ENCODE measurements at regions not wholly inside any gene's neighbourhood (a gene's known extent, or its start where the extent isn't known, plus 50 kb on each side); places are given as distances from the start of the nearest gene placed in this dataset.

DNA sequence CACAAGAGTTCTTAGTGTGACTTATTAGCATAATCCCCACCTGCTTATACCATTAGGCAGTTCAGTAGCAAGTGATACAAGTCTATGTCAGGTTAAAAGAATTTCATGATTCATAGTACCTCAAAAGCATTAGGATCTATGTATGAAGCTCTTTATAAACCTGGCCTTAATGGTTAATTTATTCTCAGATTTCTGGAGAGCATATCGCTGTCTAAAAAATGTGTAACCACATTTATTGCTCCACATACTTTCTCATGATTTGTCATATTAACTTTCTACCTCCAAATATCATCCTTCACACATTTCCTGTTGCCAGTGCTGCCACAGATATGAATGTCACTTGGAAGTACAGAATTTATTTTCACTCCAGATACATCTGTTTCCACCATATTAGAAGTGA lies 332.8 kb upstream of the MAP2 start:
- no peak overlapping the region for H3K4me2 ChIP-seq (ENCODE audit: control insufficient read depth, extremely low read depth, insufficient read depth, low read depth, low read length)
- FAIRE-seq (peak; percentile 60), DNase-seq (ENCODE audit: low read depth, low spot score) (peak; percentile 45)
- no peak overlapping the region for H3K4me3 ChIP-seq (ENCODE audit: control insufficient read depth in 2 of 3, extremely low read depth in 1 of 3, insufficient read depth in 2 of 3, low read depth in 1 of 3, low read length in 3 of 3)
- H3K79me2 ChIP-seq (ENCODE audit: control insufficient read depth, insufficient read depth, low read length): no peaks in the 10 kb centered on the region
- H3K9ac ChIP-seq (ENCODE audit: control insufficient read depth, extremely low read depth, insufficient read depth, low read length): no peak overlapping the region
- H3K4me1 ChIP-seq (ENCODE audit: control insufficient read depth, extremely low read depth, insufficient read depth, low read length): peaks cover 3% of the 10 kb centered on the region
- no peaks in the 10 kb centered on the region for H4K20me1 ChIP-seq (ENCODE audit: control insufficient read depth, extremely low read depth, insufficient read depth, low read length)
- dilution Hi-C loops (cut with MboI; ENCODE audit: extremely low pct_ligation_motif_present, low sequenced_read_pairs): no loop called here
- no peaks in the 10 kb centered on the region for H3K9me3 ChIP-seq (ENCODE audit: control insufficient read depth, low read depth, low read length)
- H3K9me1 ChIP-seq (ENCODE audit: control insufficient read depth, extremely low read depth, insufficient read depth, low read length): no peaks in the 10 kb centered on the region
- no peaks in the 10 kb centered on the region for H3K27me3 ChIP-seq (ENCODE audit: control insufficient read depth, extremely low read depth, insufficient read depth, low read length)
- no peak overlapping the region for H3K27ac ChIP-seq (ENCODE audit: control insufficient read depth, insufficient read depth, low read length)
- H2AFZ ChIP-seq (ENCODE audit: control insufficient read depth, low read length): no peak overlapping the region
- TF ChIP-seq, protein P1, sequence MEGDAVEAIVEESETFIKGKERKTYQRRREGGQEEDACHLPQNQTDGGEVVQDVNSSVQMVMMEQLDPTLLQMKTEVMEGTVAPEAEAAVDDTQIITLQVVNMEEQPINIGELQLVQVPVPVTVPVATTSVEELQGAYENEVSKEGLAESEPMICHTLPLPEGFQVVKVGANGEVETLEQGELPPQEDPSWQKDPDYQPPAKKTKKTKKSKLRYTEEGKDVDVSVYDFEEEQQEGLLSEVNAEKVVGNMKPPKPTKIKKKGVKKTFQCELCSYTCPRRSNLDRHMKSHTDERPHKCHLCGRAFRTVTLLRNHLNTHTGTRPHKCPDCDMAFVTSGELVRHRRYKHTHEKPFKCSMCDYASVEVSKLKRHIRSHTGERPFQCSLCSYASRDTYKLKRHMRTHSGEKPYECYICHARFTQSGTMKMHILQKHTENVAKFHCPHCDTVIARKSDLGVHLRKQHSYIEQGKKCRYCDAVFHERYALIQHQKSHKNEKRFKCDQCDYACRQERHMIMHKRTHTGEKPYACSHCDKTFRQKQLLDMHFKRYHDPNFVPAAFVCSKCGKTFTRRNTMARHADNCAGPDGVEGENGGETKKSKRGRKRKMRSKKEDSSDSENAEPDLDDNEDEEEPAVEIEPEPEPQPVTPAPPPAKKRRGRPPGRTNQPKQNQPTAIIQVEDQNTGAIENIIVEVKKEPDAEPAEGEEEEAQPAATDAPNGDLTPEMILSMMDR (optimal IDR thresholded peaks at IDR 0.05 in 1 of 3, IDR thresholded peaks at IDR 0.05 in 1 of 3, conservative IDR thresholded peaks at IDR 0.05 in 1 of 3; ENCODE audit: extremely low read depth in 1 of 3, insufficient read depth in 2 of 3, low read length in 3 of 3): no peak
- TF ChIP-seq EZH2 (IDR thresholded peaks at IDR 0.05; ENCODE audit: low read length): no peak
- no peaks in the 10 kb centered on the region for H3K36me3 ChIP-seq (ENCODE audit: control insufficient read depth in 2 of 2, extremely low read depth in 1 of 2, insufficient read depth in 2 of 2, low read length in 2 of 2)

DNA sequence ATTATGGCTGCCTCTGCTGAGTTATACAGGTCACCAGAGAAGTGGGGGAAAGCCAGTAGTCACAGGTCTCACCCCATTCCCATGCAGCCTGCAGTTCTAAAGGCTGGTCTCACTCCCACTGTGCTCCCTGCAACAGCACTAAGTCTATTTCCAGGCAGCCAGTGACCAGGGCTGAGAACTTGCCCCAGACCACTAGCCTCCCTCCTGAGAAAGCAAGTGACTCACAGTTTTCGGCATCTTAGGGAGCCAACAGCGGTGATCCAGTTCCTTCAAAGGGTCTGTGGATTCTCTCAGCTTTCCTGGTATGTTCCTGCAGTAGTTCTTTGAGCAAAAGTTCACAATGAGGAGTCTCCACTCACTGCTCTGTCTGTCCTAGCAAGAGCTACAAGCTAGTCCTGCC lies 329.6 kb upstream of the MAP2 start:
- peaks cover 3% of the 10 kb centered on the region for H3K4me1 ChIP-seq (ENCODE audit: control insufficient read depth, extremely low read depth, insufficient read depth, low read length)

More for the DNA sequence above, 329.6 kb upstream of the MAP2 start:
- H3K4me2 ChIP-seq (ENCODE audit: control insufficient read depth, extremely low read depth, insufficient read depth, low read depth, low read length): no peak overlapping the region
- H2AFZ ChIP-seq (ENCODE audit: control insufficient read depth, low read length): no peak overlapping the region
- H3K9me1 ChIP-seq (ENCODE audit: control insufficient read depth, extremely low read depth, insufficient read depth, low read length): no peaks in the 10 kb centered on the region
- dilution Hi-C loops (cut with MboI; ENCODE audit: extremely low pct_ligation_motif_present, low sequenced_read_pairs): no loop called here
- DNase-seq (ENCODE audit: low read depth, low spot score) (no peak), FAIRE-seq (no peak)
- no peaks in the 10 kb centered on the region for H3K36me3 ChIP-seq (ENCODE audit: control insufficient read depth in 2 of 2, extremely low read depth in 1 of 2, insufficient read depth in 2 of 2, low read length in 2 of 2)
- no peak overlapping the region for H3K4me3 ChIP-seq (ENCODE audit: control insufficient read depth in 2 of 3, extremely low read depth in 1 of 3, insufficient read depth in 2 of 3, low read depth in 1 of 3, low read length in 3 of 3)
- H3K27me3 ChIP-seq (ENCODE audit: control insufficient read depth, extremely low read depth, insufficient read depth, low read length): no peaks in the 10 kb centered on the region
- no peak overlapping the region for H3K27ac ChIP-seq (ENCODE audit: control insufficient read depth, insufficient read depth, low read length)
- no peaks in the 10 kb centered on the region for H4K20me1 ChIP-seq (ENCODE audit: control insufficient read depth, extremely low read depth, insufficient read depth, low read length)
- no peaks in the 10 kb centered on the region for H3K9me3 ChIP-seq (ENCODE audit: control insufficient read depth, low read depth, low read length)
- no peaks in the 10 kb centered on the region for H3K79me2 ChIP-seq (ENCODE audit: control insufficient read depth, insufficient read depth, low read length)
- H3K9ac ChIP-seq (ENCODE audit: control insufficient read depth, extremely low read depth, insufficient read depth, low read length): no peak overlapping the region
- TF ChIP-seq EZH2 (IDR thresholded peaks at IDR 0.05; ENCODE audit: low read length): no peak
- TF ChIP-seq, protein P1 (optimal IDR thresholded peaks at IDR 0.05 in 1 of 3, IDR thresholded peaks at IDR 0.05 in 1 of 3, conservative IDR thresholded peaks at IDR 0.05 in 1 of 3; ENCODE audit: extremely low read depth in 1 of 3, insufficient read depth in 2 of 3, low read length in 3 of 3): no peak

Measured in keratinocyte (primary cell).